Stomach (tissue), 4 donors: ENCODE measurements at regions not wholly inside any gene's neighbourhood (a gene's known extent, or its start where the extent isn't known, plus 50 kb on each side); places are given as distances from the start of the nearest gene placed in this dataset.

Source experiments
- CTCF ChIP-seq, 7 experiments: fragments of 450-650 bp in 4 of 7; fragments of 200-600 bp in 3 of 7; sonication (generic) in 3 of 7; IDR thresholded peaks; one replicate each; pipeline ENCODE4 v1.5.1; 2016 to 2019; ENCODE audit warnings: antibody characterized with exemption in 7 of 7, control low read depth in 2 of 7, mild to moderate bottlenecking in 1 of 7
- POLR2A ChIP-seq, 4 donors: fragments of 450-650 bp; IDR thresholded peaks; one replicate each; pipeline ENCODE4 v1.6.1; 2016; ENCODE audit warnings: antibody characterized with exemption in 4 of 4, control low read depth in 2 of 4, mild to moderate bottlenecking in 1 of 4, moderate library complexity in 1 of 4
- POLR2AphosphoS5 ChIP-seq, 3 donors: sonication (generic); formaldehyde crosslinking; IDR thresholded peaks; one replicate each; pipeline ENCODE4 v1.6.1; 2016; ENCODE audit warnings: antibody characterized with exemption in 3 of 3

DNA sequence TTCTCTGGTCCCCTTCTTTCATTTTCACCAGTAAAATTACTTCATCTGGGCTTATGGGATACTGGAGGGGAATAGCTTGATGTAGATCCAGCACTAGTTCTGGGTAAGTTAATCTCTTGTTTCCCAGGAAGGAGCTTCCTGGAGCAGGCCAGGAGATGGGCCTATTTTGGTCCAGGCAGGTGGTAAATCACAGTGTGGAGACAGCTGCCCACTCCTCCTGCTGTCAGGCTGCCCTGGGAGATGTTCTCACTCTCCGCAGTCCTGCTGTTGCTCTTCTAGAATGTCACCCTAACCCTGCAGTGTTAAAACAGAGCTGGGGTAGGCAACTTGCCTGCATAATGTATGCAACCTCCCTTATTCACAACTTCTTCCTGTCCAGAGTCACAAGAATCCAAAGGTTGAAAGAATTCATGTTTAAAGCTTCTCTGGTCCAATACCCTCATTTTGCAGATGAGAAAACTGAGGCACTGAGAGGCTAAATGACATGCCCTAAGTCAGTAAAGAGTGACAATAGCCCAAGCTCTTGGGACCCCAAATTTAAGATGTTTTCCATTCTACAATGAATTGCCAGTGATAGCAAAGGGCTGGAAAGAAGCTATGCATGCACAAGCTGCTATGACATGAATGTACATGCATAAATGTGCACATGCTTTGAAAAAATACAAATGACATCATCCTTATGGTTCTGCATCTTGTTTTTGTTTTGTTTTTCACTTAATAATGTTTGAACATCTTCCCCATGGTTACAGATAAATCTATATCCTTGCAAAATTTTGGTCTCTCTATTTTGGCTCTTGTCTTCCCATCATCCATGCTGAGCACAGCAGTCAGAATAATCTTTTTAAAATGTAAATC lies 71.8 kb upstream of the ADRA1B start:
- TF ChIP-seq CTCF (IDR thresholded peaks at IDR 0.05) (no peak), POLR2A (IDR thresholded peaks at IDR 0.05) (no peak), POLR2AphosphoS5 (IDR thresholded peaks at IDR 0.05) (no peak)
